ENCODE measurements at regions not wholly inside any gene's neighbourhood (a gene's known extent, or its start where the extent isn't known, plus 50 kb on each side); places are given as distances from the start of the nearest gene placed in this dataset.
"Not testable (repeated sequence)": the region's sequence is repeated elsewhere in the genome, so short reads cannot be mapped to it uniquely, and the experiment has no call there.

- no peak for DNase-seq
- peaks cover 9% of the 10 kb centered on the region for H3K27me3 Mint-ChIP-seq
- POLR2A ChIA-PET: no interaction called here
- no peak overlapping the region for H3K27ac Mint-ChIP-seq
- no peaks in the 10 kb centered on the region for H3K4me1 Mint-ChIP-seq
- no peaks in the 10 kb centered on the region for H3K9me3 Mint-ChIP-seq
- CTCF ChIA-PET: no interaction called here
- no peaks in the 10 kb centered on the region for H3K36me3 Mint-ChIP-seq (ENCODE audit: low read depth)
- H3K4me3 Mint-ChIP-seq: no peak overlapping the region
Measured at GRCh38 chr5:174918655-174919054, 194.3 kb downstream of the MSX2 start.

DNA sequence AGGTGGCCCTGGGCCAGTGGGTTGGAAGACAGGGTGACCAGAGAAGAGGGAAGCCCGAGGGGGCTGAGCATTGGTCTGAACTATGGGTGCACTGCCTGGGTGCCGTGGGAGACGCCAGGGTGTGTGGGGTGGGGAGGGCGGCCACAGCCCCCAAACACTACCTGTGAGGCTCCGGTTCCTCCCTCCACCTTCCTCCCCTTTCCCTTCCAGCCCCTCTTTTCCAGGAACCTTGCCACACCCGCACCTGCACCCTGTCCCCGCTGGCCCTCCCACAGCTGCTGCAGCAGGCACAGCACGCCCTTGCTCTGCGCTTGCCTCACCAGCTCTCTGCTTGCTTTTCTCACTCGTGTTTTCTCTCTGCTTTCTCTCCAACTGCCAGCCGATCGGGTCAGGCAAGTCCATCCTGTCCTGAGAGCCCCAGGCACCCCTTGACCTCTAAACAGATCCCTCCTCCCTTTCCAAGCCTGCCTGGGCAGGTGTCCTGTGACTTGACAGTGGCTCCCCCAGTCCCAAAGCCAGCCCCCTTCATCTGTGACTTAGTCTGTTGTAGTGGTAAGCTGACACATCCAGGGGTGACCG is 193.7 kb downstream of the MSX2 start:
- Mint-ChIP-seq H3K27me3 (peaks cover 9% of the 10 kb centered on the region), H3K36me3 (ENCODE audit: low read depth) (no peaks in the 10 kb centered on the region), H3K9me3 (no peaks in the 10 kb centered on the region), H3K4me1 (no peaks in the 10 kb centered on the region), H3K27ac (no peak overlapping the region), H3K4me3 (no peak overlapping the region)
- DNase-seq: no peak
- CTCF ChIA-PET: no interaction called here
- POLR2A ChIA-PET: no interaction called here

GRCh38 chr5:174917435-174917834 is 193.1 kb downstream of the MSX2 start:
- CTCF ChIA-PET, H3K27ac Mint-ChIP-seq: not testable (repeated sequence)

DNA sequence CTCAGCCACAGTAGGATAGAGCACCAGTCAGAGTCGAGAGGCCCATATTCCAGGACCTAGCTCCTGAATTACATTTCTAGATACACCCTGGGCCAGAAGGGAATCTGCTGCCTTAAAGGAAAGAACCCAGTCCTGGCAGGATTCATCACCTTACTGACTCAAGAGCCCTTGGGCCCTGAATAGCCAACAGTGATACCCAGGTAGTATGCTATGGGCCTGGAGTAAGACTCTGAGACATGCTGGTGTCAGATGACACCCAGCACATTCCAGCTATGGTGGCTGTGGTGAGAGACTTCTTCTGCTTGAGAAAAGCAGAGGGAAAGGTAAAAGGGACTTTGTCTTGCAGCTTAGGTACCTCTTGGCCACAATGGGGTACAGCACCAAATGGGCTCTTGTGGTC is 192.5 kb downstream of the MSX2 start:
- H3K9me3 Mint-ChIP-seq; H3K36me3 Mint-ChIP-seq (ENCODE audit: low read depth); POLR2A ChIA-PET; H3K4me1 Mint-ChIP-seq; CTCF ChIA-PET; H3K4me3 Mint-ChIP-seq; H3K27me3 Mint-ChIP-seq; H3K27ac Mint-ChIP-seq; DNase-seq: not testable (repeated sequence)

More at GRCh38 chr5:174917435-174917834, 193.1 kb downstream of the MSX2 start:
- H3K36me3 Mint-ChIP-seq (ENCODE audit: low read depth); H3K4me3 Mint-ChIP-seq; POLR2A ChIA-PET; H3K27me3 Mint-ChIP-seq; DNase-seq; H3K9me3 Mint-ChIP-seq; H3K4me1 Mint-ChIP-seq: not testable (repeated sequence)

GRCh38 chr5:174916227-174916626 is 191.8 kb downstream of the MSX2 start:
- Mint-ChIP-seq H3K4me1 (no peaks in the 10 kb centered on the region), H3K27ac (no peak overlapping the region), H3K36me3 (ENCODE audit: low read depth) (no peaks in the 10 kb centered on the region), H3K9me3 (no peaks in the 10 kb centered on the region), H3K27me3 (peaks cover 7% of the 10 kb centered on the region), H3K4me3 (no peak overlapping the region)
- no peak for DNase-seq
- CTCF ChIA-PET: no interaction called here
- POLR2A ChIA-PET: no interaction called here

DNA sequence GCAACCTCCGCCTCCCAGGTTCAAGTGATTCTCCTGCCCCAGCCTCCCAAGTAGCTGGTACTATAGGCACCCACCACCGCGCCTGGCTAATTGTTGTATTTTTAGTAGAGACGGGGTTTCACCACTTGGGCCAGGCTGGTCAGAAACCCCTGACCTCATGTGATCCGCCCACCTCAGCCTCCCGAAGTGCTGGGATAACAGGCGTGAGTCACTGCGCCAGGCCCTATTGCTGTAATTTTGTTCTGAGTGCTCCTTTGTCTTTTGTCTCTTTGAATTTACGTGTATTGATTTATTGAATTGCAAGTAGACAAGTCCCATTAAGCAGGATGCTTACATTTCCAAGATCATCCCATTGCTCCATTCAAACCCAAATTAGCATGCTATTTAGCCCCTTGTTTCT is 186.7 kb downstream of the MSX2 start:
- no peaks in the 10 kb centered on the region for H3K36me3 Mint-ChIP-seq (ENCODE audit: low read depth)
- ChIA-PET POLR2A (no interaction called here), CTCF (interaction anchor here (1.0 kb wide), 1 partner anchor 11 kb away, joined by 7 read pairs; no protein-coding TSS in a partner anchor)
- no peaks in the 10 kb centered on the region for H3K4me1 Mint-ChIP-seq
- H3K27me3 Mint-ChIP-seq: peaks cover 27% of the 10 kb centered on the region
- no peak overlapping the region for H3K27ac Mint-ChIP-seq
- no peaks in the 10 kb centered on the region for H3K9me3 Mint-ChIP-seq
- DNase-seq: no peak
- H3K4me3 Mint-ChIP-seq: no peak overlapping the region

GRCh38 chr5:174910245-174910737 is 185.9 kb downstream of the MSX2 start:
- Mint-ChIP-seq H3K36me3 (ENCODE audit: low read depth) (no peaks in the 10 kb centered on the region), H3K9me3 (no peaks in the 10 kb centered on the region), H3K27ac (no peak overlapping the region), H3K27me3 (peaks cover 30% of the 10 kb centered on the region), H3K4me3 (no peak overlapping the region), H3K4me1 (no peaks in the 10 kb centered on the region)
- ChIA-PET POLR2A (no interaction called here), CTCF (interaction anchor here (1.0 to 1.3 kb wide), 2 partner anchors 12 to 44 kb away, joined by 3 to 7 read pairs; no protein-coding TSS in a partner anchor)
- DNase-seq: peak; percentile 58

DNA sequence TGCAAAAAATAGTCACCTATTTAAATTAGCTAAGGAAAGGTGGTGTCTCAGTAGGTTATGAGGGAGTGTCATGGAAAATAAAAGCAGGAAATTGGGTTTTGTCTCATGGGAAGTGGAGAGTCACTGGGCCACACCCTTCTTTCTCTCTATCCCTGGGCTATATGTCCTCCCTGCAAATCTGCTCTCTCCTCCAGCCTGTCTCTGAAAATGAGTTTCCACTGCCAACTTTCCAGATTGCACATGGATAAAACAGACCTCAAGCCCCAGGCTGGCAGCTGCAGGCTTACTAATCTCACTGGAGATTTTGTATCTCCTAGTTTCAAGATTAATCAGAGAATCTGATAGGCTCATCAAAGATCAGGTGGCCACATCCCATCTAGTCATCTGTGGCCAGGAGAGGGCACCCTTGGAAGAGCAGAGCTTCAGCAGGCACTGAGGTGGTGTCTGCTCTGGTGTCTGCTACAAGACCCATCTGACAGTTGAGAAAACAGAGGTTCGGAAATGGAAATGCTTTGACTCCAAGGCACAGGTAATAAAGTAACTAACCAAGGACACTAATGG is 178.9 kb downstream of the MSX2 start:
- Mint-ChIP-seq H3K27ac (no peak overlapping the region), H3K27me3 (peaks cover 15% of the 10 kb centered on the region), H3K36me3 (ENCODE audit: low read depth) (no peaks in the 10 kb centered on the region), H3K4me3 (no peak overlapping the region), H3K4me1 (no peaks in the 10 kb centered on the region), H3K9me3 (no peaks in the 10 kb centered on the region)
- DNase-seq: no peak
- ChIA-PET CTCF (no interaction called here), POLR2A (no interaction called here)

- Mint-ChIP-seq H3K27ac (no peak overlapping the region), H3K27me3 (peaks cover 2% of the 10 kb centered on the region), H3K9me3 (no peaks in the 10 kb centered on the region), H3K4me1 (no peaks in the 10 kb centered on the region), H3K4me3 (no peak overlapping the region), H3K36me3 (ENCODE audit: low read depth) (no peaks in the 10 kb centered on the region)
- DNase-seq: no peak
- ChIA-PET CTCF (no interaction called here), POLR2A (no interaction called here)
Measured at GRCh38 chr5:174901336-174901735, 177.0 kb downstream of the MSX2 start.

DNA sequence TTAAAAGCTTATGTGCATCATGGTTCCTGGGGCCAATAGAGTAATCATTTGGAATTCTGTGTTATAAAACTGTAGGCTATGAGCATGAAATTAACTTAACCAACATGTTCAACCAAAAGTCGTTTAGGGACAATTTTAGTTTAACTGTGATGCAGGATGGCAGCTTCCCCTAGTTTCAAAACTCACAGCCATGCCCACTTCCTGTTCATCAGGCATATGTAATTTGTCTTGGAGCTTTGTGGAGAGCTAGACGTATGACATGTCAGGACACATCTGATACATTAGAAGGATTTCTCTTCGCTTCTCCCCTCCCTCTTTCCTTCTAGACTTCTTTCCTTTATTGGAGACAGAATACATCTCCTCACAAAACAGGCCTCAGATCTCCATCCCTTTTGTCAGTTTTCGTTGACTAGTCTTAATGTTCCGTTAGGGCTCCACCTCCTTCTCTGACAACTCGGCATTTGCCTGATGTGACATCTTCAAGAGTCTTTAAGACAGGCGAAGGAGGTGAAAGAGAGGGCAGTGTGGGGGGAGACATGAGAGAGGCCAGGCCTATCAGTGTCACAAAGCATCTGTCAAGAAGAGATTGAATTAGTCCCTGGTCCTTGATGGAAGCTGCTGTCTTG is 176.0 kb downstream of the MSX2 start:
- DNase-seq: no peak
- ChIA-PET CTCF (no interaction called here), POLR2A (no interaction called here)
- Mint-ChIP-seq H3K27me3 (no peaks in the 10 kb centered on the region), H3K27ac (no peak overlapping the region), H3K9me3 (no peaks in the 10 kb centered on the region), H3K4me1 (no peaks in the 10 kb centered on the region), H3K36me3 (ENCODE audit: low read depth) (no peaks in the 10 kb centered on the region), H3K4me3 (no peak overlapping the region)

GRCh38 chr5:174897281-174897950 is 173.0 kb downstream of the MSX2 start:
- POLR2A ChIA-PET: no interaction called here

DNA sequence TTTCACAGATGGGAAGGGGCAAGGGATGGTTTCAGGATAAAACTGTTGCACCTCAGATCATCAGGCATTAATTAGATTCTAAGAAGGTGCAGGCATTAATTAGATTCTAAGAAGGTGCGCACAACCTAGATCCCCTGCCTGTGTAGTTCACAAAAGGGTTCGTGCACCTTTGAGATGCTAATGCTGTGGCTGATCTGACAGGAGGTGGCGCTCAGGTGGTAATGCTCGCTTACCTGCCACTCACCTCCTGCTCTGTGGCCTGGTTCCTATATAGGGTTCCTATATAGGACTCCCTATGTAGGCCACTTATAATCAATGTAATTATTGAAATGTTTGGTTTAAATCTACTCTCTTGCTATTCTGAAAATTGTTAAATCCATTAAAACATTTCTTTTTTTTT is 171.0 kb downstream of the MSX2 start:
- DNase-seq: no peak
- ChIA-PET CTCF (no interaction called here), POLR2A (no interaction called here)
- Mint-ChIP-seq H3K36me3 (ENCODE audit: low read depth) (no peaks in the 10 kb centered on the region), H3K27ac (no peak overlapping the region), H3K4me3 (no peak overlapping the region), H3K27me3 (no peaks in the 10 kb centered on the region), H3K9me3 (no peaks in the 10 kb centered on the region), H3K4me1 (no peaks in the 10 kb centered on the region)

More at GRCh38 chr5:174897281-174897950, 173.0 kb downstream of the MSX2 start:
- Mint-ChIP-seq H3K9me3 (no peaks in the 10 kb centered on the region), H3K4me1 (no peaks in the 10 kb centered on the region), H3K4me3 (no peak overlapping the region), H3K27ac (no peak overlapping the region), H3K36me3 (ENCODE audit: low read depth) (no peaks in the 10 kb centered on the region), H3K27me3 (no peaks in the 10 kb centered on the region)
- DNase-seq: no peak
- CTCF ChIA-PET: no interaction called here

DNA sequence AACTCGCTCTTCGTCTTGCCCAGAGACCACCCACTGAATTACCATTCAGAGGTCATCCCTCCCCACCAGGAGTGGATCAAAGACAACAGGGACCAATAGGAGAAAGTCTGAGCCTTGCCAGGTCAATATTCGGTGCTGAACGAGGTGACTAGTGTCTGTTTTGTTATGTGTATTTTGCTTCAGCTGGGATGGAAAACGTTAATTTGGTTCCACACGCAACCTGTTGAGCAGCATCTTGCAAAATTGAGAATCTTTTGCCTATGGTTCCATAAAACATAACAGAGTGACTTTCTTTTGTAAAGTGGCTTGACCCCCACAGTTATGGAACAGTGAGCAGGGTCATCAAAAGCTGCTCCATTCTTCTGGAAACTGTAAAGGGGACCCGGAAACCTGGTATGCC is 168.4 kb downstream of the MSX2 start:
- no peaks in the 10 kb centered on the region for H3K4me1 Mint-ChIP-seq
- H3K27ac Mint-ChIP-seq: no peak overlapping the region
- H3K27me3 Mint-ChIP-seq: no peaks in the 10 kb centered on the region
- no peak for DNase-seq
- ChIA-PET POLR2A (no interaction called here), CTCF (no interaction called here)
- no peaks in the 10 kb centered on the region for H3K9me3 Mint-ChIP-seq
- no peaks in the 10 kb centered on the region for H3K36me3 Mint-ChIP-seq (ENCODE audit: low read depth)
- H3K4me3 Mint-ChIP-seq: no peak overlapping the region

Measured in activated CD4-positive, alpha-beta T cell treated with anti-CD3 and anti-CD28 coated beads, Interleukin-2, amount 10 ng/mL, durations not matched to agents 7 days and 5 days (primary cell).